ENCODE measurements at regions not wholly inside any gene's neighbourhood (a gene's known extent, or its start where the extent isn't known, plus 50 kb on each side); places are given as distances from the start of the nearest gene placed in this dataset.

- TF ChIP-seq CHD2 (IDR thresholded peaks at IDR 0.05; ENCODE audit: low read length, partially characterized antibody) (no peak), JUN (IDR thresholded peaks at IDR 0.05) (no peak), EP300 (IDR thresholded peaks at IDR 0.05) (no peak), HMGXB4 (CRISPR knock-in tag; IDR thresholded peaks at IDR 0.05; ENCODE audit: borderline replicate concordance) (no peak), POLR2A (IDR thresholded peaks at IDR 0.05; ENCODE audit: low read length) (no peak), ELK1 (IDR thresholded peaks at IDR 0.05; ENCODE audit: low read depth, low read length) (no peak), BHLHE40 (IDR thresholded peaks at IDR 0.05; ENCODE audit: low read depth, low read length) (no peak), KDM1A (IDR thresholded peaks at IDR 0.05; ENCODE audit: low read depth) (no peak), SMC3 (IDR thresholded peaks at IDR 0.05) (no peak), USF2 (IDR thresholded peaks at IDR 0.05) (no peak), CBX2 (IDR thresholded peaks at IDR 0.05; ENCODE audit: borderline replicate concordance, low read depth) (no peak), JUNB (IDR thresholded peaks at IDR 0.05) (no peak)
- TF ChIP-seq, protein P1, sequence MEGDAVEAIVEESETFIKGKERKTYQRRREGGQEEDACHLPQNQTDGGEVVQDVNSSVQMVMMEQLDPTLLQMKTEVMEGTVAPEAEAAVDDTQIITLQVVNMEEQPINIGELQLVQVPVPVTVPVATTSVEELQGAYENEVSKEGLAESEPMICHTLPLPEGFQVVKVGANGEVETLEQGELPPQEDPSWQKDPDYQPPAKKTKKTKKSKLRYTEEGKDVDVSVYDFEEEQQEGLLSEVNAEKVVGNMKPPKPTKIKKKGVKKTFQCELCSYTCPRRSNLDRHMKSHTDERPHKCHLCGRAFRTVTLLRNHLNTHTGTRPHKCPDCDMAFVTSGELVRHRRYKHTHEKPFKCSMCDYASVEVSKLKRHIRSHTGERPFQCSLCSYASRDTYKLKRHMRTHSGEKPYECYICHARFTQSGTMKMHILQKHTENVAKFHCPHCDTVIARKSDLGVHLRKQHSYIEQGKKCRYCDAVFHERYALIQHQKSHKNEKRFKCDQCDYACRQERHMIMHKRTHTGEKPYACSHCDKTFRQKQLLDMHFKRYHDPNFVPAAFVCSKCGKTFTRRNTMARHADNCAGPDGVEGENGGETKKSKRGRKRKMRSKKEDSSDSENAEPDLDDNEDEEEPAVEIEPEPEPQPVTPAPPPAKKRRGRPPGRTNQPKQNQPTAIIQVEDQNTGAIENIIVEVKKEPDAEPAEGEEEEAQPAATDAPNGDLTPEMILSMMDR (IDR thresholded peaks at IDR 0.05), result no peak
These were observed 255.3 kb downstream of the RSL24D1 start for GRCh38 chr15:54941417-54941816.

Data from A549 (cell line).